ENCODE measurements at regions not wholly inside any gene's neighbourhood (a gene's known extent, or its start where the extent isn't known, plus 50 kb on each side); places are given as distances from the start of the nearest gene placed in this dataset.

- TF ChIP-seq POLR2AphosphoS5 (IDR thresholded peaks at IDR 0.05) (no peak), CTCF (IDR thresholded peaks at IDR 0.05) (no peak), POLR2A (IDR thresholded peaks at IDR 0.05) (no peak), EP300 (IDR thresholded peaks at IDR 0.05) (no peak)
These were observed 332.1 kb upstream of the PKN2 start for GRCh38 chr1:88351960-88352359.
